Left hindlimb (tissue), 1 donor: ENCODE measurements at regions not wholly inside any gene's neighbourhood (a gene's known extent, or its start where the extent isn't known, plus 50 kb on each side); places are given as distances from the start of the nearest gene placed in this dataset.

Experiments
- DNase-seq: peaks from one replicate; pipeline ENCODE4 v3.0.0-alpha.2; 2018

GRCh38 chr10:44858017-44858371 lies 53.1 kb upstream of the TMEM72 start:
- no peak for DNase-seq

DNA sequence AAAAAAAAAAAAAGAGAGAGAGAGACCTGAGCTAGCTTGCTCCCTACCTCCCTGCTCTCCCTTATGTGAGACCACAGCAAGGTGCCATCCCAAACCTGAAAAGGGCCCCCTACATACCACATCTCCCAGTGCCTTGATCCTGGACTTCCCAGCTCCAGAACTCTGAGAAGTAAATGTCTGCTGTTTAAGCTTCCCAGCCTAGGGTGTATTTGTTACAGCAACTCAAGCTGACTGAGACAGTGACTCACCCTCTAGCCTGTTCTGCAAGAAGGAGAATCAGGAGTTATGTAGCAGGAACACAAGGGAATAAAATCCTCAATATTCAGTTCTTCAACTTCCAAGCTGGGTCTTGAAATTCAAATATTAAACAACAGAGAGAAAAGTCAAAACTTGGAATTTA lies 52.1 kb upstream of the TMEM72 start:
- no peak for DNase-seq

DNA sequence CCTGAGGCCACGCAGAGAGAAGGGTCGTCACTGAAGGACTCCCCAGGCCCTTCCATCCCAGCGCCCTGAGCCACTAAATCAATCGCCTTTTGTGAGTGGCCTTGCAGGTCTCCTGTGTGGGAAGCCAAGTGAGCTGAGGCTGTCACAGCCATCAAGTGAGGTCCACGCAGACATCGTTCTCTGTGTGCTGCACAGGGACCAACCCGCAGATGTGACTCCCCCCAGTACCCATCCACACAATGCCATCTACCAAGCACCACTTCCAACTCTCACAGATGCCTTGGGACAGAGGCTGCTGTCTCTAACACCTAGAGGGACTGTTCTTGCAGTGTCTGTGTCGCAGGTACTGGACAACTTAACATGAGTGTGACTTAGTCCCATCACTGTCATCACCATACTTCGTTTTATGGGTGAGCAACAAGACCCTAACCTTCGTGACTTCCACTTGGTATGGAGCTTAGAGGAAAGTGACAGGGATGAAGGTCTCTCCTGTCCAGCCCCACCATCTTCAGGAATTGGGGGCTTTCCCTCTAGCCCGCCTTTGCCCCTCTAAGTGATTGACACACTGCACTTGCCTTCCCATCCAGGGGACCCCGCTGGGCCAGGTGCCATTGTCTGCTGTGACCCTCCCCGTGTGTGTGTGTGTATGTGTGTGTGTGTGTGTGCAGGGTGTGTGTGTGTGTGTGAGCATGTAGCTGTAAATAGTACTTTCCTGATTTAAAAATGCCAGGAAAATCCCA lies 51.4 kb upstream of the TMEM72 start:
- no peak for DNase-seq

- no peak for DNase-seq
Observed at GRCh38 chr10:44860811-44861736, 50.1 kb upstream of the TMEM72 start.
